ENCODE measurements at regions not wholly inside any gene's neighbourhood (a gene's known extent, or its start where the extent isn't known, plus 50 kb on each side); places are given as distances from the start of the nearest gene placed in this dataset.

DNA sequence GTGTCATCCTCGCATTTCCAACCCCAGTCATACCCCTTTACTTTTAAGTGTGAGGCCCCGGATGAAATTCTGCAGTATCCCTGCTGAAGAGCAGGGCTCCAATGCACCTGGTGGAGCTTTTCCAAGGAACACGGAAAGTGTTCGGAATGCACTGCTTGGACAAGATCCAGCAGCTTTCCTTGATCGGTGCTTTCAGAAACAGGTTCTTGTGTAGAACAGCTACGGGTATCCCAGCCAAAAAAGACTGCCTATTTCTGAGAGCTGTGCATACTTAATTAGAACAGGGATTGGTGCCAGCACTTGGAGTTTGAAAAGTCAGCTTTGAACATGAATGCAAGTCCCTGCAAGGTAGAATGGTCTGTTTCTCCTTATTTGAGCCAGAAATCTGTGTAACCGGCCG, 87.2 kb upstream of the C1QTNF9B start:
- no peak for DNase-seq

DNA sequence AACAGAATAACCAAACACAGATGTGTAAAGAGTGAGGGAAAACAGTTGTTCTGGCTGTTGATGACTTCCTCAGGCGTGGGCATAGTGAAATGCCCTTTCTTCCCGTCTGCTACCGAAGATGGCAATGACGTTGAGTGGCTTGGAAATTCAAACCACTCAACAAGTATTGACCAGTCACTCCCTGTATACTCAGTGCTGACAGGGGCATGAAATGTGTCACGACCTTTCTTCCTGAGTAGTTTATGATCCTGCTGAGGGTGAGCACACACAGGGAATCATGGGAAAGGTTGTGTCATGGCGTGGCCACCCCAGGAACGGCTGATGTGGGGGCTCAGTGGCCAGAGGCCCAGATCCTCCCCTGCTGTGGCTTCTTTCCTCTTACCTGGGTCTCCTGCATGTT, 87.8 kb upstream of the C1QTNF9B start:
- no peak for DNase-seq

DNA sequence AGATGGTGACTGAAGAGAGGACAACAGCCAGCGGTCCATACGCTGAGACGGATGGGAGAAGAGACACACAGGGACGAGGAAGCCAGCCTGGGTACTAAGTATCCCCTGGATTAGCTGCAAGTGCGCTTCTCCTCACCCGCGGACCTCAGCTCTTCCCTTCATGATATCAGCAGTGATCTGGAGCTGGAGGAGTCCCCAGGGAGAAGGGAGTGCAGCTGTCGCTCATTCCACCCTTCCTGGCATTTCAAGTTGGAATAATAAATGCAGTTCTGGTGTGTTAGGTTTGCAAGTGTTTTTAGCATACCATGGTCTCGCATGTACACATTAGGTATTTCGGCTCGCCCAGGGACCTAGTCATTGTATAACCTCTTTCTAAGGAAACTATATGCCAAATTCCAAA, 88.5 kb upstream of the C1QTNF9B start:
- no peak for DNase-seq

DNA sequence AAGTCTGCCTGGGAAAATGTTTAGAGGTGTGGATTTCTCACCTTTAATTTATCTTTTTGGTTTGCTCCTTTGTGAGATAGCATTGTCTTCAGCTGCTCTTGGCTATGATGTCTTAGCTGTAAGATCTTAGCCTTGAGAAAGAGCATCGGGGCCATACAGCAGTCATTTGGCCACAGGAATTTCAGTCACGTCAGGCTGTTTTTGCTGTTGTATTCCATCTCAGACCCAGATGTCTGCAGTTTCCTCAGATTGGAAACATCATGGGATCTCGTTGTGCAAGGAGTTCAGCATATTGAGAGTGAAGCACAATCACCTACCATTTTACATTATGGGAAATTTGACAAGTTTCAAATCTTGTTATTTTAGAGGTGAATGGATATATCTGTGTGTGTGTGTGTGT, 89.3 kb upstream of the C1QTNF9B start:
- DNase-seq, result no peak

DNA sequence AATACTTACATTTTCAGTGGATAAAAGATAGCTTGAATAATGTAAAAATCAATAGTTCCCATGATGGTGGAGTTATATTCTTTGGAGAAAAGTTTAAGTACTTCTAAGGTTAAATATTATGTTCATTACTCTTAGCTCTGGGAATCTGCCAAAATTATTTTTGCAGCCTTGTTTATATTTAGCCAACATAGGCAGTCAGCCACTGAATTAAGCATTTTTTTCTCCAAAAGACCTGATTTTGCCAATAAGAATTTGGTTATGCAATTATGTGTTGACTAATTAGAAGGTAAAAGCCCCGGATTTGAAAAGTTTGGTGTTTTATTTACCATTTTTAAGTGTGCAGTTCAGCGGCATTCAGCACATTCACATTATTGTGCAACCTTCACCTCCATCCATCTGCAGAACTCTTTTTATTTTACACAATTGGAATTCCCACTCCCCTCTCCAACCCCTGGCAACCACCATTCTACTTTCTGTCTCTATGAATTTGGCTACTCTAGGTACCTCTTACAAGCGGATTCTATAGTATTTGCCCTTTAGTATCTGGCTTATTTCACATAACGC, 90.1 kb upstream of the C1QTNF9B start:
- no peak for DNase-seq

DNA sequence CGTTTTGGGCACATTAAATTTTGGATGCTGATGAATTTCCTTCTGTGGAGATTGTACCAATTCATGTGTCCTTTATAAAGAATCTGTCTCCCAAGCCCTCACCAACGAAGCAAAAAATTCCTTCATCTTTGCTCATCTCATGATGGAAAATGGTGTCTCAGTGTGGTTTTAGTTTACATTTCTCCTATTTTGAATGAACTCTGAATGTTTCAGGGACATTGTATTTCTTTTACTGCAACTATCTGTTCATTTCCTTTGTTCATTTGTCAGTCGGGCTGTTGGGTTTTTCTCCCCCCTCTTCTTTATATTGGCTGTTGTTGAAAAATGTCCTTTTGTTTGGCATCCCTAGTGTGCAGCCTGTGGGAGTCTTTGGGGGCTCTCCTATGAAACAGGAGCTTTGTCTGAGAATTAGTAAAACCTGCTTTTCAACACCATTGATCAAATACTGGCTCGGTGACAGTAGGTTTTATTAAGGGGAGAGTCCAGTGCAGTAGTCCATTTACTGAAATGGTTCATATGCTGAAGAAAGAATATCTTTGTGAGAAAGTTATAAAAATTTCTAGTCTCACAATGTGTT, 91.3 kb upstream of the C1QTNF9B start:
- DNase-seq, result no peak

DNA sequence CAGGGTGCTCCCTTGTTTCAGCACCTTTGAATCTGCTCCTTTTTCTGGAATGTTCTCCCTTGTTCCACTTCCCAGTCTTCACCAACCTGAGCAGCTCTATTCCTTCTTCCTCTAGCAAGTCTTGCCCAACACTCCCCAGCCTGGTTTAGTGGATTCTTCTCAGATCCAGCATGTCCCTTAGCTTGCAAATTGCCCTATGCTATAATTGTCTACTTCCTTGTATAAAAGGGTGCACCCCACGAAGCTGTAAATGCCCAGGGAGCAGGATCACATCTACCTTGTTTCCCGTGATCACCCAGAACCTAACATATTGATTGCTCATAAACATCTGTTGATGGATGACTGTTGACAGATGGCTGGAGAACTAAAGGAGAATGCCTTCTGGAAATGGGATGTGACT, 93.2 kb upstream of the C1QTNF9B start:
- no peak for DNase-seq

DNA sequence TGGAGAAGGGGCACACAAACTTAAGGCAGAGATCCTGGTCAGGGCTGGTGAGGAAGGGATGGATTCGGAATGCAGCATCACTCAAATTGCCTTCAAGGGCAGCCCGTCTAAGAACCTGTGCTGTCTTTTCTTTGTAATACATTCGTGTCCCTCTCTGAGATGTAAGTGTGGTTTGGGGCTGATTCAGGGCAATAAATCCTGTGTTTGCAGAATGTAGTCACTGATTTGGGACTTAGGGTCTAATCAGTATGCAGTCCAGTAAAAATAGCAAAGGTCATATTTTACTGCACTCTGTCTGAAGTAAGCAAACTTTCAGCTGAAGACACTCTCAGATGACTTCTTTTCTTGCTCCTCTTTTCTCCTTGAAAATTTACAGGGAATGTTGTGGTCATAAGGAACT, 93.8 kb upstream of the C1QTNF9B start:
- no peak for DNase-seq

DNA sequence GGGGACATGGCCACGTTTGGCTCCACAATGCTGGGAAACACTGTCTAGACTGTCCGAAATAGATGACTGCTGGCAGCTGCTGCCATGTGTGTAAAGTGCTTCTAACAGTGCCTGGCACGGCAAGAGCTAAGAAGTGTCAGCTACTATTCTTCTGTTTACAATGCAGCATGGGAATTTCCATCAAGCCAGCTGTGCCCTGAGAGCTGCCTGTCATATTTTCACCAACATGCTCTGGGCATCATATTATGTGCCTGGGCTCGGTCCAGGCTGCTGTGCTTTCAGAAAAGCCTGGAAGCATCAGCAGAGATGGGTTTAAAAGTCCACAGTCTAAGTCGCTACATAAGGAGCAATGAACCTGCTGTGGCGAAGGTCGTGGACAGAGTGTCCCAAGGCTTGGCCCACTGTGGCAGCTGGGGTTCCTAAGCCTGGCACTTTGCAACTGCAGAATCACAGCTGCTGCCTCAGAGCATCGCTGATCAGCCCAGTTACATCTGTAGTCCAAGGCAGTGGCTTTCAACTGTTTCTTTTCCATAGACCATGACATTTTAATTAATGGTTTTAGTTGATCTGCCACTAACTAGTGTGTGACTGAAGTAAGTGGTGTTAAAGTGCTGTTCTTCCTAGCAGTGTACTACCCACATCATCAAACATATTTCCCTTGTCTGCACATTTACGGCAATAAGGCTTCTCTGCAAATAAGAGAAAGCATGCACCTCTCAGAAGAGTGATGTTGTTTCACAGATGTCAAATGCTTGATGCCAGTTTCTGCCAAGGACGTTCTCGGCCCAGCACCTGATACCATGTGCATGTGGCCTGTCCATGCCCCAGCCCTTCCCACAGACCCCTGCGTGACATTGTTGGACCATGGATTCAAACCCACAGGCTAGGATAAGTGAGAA, 95.7 kb upstream of the C1QTNF9B start:
- no peak for DNase-seq

DNA sequence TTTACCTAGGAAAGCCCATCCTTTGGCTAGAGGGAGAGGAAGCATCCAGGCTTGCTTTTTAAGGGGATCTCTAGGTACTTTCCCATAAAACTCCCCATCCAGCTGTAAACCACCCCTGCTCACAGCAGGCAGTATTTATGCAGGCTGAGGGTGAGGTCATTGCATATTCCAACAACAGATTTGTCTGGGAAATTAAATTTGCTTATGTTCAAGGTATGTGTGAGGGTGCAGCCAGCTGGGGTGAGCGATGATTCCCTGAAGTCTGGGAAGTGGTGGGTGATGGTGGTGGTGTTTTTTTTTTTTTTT, 96.3 kb upstream of the C1QTNF9B start:
- no peak for DNase-seq

DNA sequence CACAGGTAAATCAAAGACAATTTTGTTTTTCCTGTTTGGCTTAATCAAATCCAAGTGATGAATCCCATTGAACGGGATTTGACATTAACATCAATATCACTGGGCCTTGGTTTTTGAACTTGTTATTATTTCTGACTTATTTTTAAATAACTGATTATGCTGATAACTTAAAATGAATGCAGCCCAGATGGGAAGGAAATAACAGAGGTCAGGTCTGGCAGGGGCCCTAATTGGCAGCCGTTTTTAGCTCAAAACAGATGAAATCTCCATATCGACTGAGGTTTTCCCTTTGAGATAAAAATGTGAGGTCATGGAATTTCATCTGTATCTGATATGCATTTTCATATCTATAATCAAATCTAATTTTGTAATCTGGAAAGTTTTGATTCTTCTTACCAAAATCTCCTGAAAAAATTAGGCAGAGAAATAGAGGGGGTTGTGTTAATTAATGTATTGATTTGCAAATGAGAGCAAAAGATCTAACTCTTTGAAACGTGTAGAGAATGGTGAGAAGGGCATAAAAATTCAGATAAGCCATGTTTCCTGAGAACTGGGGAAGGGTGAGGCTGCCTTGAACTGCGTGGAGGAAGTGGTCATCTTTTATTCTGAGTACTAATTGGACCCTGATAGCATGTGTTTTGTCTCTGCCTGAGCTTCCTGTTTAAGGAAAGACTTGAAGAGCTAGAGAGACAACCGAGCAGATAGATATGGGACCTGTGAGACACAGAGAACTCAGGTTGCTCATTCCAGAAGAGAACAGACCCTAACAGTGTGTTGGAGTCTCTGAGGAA, 98.2 kb upstream of the C1QTNF9B start:
- DNase-seq, result no peak

DNA sequence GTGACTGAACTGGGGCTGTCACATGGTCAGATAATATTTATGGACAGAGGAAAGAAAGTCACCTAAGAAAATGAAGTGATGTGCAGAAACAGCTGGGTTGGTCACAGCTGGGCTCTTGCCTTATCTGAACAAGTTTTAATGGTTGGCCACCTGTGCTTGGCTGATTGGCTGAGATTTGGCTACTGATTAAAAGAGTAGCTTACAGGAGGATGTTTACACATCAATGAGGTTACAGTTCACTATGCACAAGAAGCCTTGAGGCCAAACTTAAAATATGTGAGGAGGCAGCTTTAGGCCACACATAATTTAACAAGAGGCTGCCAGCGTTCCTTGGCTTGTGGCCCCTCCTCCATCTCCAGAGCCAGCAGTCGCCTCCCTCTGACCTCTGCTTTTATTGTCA, 99.2 kb upstream of the C1QTNF9B start:
- DNase-seq, result no peak

DNA sequence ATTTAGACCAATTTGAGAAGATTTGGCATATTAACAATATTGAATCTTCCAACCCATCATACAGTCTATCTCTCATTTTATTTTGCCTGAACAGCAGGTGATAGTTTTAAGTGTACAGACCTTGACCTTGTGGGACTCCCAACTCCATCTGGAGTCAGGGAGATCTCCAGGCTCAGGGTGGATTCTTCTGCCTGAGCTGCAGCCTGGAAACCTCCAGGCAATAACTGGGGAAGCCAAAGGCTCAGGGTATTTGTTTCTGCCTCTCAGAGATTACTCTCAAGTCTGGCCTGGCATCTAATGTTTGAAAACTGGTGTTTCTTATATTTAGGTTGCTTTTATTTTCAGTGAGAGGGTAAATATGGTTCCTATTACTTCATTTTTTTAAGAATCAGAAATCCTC, 102.1 kb upstream of the C1QTNF9B start:
- DNase-seq, result no peak

DNA sequence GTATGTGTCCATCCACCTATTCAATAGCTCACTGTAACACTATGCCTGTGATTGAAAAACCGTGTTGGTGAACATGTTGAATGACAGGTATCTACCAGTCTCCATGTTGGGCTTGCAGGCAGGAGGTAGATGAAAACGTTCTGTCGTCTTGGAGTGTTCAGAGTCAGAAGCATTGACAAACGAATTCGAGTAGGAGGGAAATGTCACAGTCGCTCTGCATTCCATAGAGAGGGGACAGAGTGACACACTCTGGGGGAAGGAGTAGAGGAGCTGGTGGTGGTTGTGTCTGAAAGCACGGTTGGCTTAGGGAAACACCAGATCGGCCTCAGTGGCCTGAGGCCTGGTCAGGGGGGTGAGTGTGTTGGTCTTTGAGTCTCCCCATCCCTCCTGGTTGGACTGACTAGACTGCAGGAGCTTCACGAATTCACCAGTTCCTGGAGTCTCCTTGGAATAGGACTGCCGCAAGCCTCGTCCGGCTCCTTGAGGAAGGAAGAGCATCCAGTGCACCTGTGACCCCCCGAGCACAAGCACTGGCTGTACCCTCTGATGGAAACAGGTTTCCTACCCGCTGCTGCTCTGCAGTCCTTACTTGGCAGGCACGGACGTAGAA, 105.0 kb upstream of the C1QTNF9B start:
- DNase-seq, result no peak

DNA sequence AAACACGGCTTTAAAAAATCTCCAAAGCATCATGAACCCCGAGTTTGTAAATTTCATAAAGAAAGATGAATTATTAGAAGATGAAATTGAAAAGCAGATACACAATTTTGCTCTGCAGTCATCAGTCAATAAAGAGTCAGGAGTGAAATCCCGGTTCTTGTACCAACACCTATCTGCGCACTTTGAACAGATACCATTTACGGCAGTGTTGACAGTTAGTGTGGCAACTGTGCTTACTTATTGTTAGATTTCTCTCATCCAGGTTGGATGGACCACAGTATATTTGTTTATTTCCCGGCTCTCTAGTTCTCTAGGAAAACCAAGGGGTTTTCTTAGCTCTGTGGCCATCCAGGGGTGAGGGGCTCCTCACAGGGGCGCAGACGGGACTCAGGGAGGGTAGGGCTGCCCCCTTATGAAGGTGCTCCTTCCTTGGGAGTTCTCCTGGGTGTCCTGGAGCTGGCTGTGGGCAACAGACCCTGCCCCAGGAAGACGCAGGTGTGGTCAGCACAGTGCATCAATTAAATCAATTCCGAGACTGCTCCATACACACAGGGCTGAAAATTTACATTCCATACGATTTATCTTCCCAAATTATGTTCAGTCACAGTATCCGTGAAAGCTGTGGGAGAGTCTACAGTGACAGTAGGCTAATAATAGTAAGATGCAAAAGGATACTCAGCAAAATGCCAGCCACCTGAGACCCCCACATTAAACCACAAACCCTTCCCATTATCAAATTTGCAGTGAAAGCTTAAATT, 107.0 kb upstream of the C1QTNF9B start:
- DNase-seq, result no peak

DNA sequence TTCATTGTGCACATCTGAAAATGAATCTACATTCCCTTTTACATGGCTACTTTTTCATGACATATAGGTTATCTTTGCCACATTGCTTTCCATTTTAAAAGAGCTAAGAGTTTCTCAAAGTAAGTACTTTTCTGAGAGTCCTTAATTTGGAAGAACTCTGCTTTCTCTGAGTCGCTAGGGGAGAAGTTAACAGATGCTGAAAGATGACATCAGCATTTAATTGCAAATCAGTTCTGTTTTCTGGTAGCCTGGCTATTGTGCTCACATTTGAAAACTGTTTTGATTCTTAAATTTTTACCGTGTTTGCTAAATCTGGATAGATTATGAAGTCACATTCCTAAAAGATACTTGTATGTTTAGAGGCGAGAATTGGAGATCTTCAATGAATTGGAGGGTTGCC, 107.7 kb upstream of the C1QTNF9B start:
- DNase-seq, result no peak

DNA sequence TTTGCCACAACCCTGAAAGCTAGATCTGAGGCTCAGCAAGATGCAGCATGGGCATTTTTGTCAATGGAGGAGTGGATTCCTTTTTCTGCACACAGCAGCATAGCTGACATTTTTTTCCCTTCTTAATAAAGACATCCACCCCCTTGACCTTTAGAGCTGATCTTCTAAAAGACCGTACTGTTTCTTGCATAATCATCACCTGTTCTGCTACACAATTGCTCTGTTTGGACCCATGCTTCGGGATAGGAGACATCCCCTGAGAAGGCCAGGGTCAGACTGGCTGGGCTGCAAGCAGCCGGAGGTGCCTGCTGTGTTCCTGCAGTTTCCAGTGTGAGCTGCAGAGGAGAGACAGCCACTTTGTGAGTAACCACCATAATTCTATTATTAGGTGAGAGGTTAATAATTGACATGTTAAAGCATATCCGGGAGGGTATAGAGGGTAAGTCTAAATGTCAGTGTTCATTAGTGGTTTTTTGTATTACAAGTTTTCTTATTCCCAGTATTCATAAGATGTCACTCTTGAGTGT, 108.5 kb upstream of the C1QTNF9B start:
- no peak for DNase-seq

DNA sequence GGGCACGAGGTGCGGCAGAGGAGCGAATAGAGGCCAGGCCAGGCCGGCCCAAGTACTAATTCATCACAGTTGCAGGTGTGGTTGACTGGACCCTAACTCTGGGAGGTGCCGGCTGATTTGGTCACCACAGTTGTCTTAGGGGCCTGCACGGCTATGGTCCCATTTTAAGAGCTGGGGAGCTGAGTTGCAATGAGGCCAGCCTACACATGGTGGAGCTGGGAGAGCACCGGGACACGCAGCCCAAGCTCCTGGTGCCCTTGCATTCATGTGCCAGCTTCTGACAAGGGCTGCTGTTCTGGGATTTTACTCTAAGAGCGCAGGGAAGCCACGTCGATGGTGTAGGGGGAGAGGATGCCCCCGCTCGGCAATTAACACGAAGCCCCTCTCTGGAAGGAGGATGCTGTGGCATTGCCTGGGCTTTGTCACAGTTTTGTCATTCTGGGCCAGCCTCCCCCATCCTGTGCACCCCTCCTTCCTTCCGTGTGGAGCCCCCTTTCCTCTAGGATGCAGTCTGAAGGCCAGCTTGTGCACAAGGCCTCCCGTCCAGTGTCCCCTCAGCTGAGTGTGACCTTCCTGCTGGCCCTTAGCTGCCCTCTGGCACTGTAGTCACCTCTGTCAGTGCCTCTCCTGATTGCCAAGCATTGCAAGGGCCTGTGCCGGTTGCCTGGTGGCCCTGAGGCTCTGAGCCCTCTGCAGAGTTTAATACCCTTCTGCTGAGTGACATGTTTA, 109.4 kb upstream of the C1QTNF9B start:
- no peak for DNase-seq

DNA sequence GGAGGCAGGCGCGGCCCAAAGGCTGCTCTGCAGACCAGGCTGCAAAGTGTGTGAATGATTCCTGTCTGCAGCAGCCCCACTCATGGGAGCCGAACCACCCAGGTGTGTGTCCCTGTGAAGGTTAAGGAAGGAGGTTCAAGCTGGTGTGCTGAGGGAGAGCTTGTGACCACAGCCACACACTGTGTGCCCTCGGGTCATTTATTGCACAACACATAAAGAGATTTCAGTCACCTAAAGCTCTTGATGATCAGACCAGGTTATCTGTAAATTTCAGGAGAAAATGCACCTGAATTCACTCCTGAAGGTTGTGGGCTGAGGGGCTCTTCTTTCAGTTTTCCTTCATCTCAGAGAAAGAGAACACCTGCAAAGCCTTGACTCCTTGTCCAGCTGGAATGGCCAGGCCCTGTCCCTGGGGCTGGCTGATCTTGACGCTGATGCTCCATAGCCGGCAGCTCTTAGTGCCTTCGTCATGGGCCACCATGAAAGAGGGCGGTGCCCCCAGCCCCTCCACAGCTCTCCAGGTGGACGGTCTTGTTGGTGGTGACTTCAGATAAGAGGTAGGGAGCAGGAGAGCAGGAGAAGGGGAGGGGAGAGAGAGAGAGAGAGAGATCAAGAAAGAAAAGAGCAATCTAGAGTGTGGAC, 110.8 kb upstream of the C1QTNF9B start:
- no peak for DNase-seq

DNA sequence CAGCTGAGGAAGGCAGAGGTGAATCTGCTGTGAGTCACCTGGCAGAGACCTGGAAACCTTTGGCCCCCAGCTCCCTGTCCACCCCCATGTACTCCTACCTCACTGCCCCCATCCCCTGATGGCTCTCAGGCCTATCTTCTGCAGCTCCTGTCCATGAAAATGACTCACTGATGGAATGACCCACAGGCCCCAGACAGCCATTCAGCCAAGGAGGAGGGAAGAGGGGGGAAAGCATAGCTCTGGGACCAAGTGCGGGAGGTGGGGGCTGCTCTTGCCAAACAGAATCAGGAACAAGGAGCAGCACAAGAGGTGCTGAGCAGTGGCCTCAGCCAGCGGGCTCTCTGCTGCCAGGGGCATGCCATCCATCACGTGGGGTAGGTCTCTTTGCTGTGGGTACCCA, 111.4 kb upstream of the C1QTNF9B start:
- DNase-seq, result no peak

DNA sequence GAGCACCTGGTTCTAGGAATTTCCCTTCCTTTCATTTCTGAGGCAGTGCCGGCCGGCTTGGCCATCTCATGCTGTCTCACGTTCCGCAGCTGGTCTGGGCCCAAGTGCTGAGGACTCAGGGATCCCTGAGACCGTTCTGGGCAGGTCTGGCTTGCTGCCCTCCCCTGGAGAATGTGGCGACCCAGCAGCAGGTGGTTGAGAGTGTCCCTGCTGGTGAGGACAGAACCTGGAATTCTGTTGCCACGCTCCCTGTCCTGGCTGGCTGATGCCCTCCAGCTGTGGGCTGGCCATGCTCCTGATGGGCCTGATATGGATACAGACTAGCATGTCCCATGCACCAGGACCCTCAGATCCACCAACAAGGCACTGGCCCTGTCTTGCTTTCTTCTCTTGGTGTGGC, 114.0 kb upstream of the C1QTNF9B start:
- DNase-seq, result no peak
